H9 (cell line): ENCODE measurements at regions not wholly inside any gene's neighbourhood (a gene's known extent, or its start where the extent isn't known, plus 50 kb on each side); places are given as distances from the start of the nearest gene placed in this dataset.

Experiments used
- DNase-seq: peaks from one replicate; pipeline ENCODE4 v3.0.0-alpha.2; 2017
- H2AFZ ChIP-seq: one replicate; pipeline ENCODE4 v1.6.1; 2013; ENCODE audit warnings: mild to moderate bottlenecking, low read length, control low read depth, moderate library complexity
- H2AK5ac ChIP-seq: 2 replicates; pipeline ENCODE4 v1.6.1; 2013; ENCODE audit warnings: low read length, control low read depth, mixed read lengths; ENCODE audit not compliant: insufficient read length
- H2BK120ac ChIP-seq: one replicate; pipeline ENCODE4 v1.6.1; 2013; ENCODE audit warnings: low read depth, mild to moderate bottlenecking, low read length, control low read depth, inconsistent platforms; ENCODE audit not compliant: poor library complexity, severe bottlenecking
- H2BK12ac ChIP-seq: 2 replicates; pipeline ENCODE4 v1.6.1; 2013; ENCODE audit warnings: low read length, control low read depth, mixed read lengths, low read depth; ENCODE audit not compliant: insufficient read length
- H2BK15ac ChIP-seq: 2 replicates; pipeline ENCODE4 v1.6.1; 2013; ENCODE audit warnings: low read depth, low read length, control low read depth
- H2BK20ac ChIP-seq: one replicate; pipeline ENCODE4 v1.6.1; 2013; ENCODE audit warnings: low read depth, mild to moderate bottlenecking, low read length, control low read depth, inconsistent platforms; ENCODE audit not compliant: poor library complexity, severe bottlenecking
- H2BK5ac ChIP-seq: 2 replicates; pipeline ENCODE4 v1.6.1; 2013; ENCODE audit warnings: low read length, control low read depth, mixed read lengths; ENCODE audit not compliant: insufficient read length
- H3K14ac ChIP-seq: 2 replicates; pipeline ENCODE4 v1.6.1; 2013; ENCODE audit warnings: low read length, control low read depth; ENCODE audit not compliant: insufficient read depth
- H3K18ac ChIP-seq: 2 replicates; pipeline ENCODE4 v1.6.1; 2013; ENCODE audit warnings: low read depth, mild to moderate bottlenecking, mixed read lengths, low read length, control low read depth; ENCODE audit not compliant: insufficient read length
- H3K23ac ChIP-seq: 2 replicates; pipeline ENCODE4 v1.6.1; 2013; ENCODE audit warnings: low read length, control low read depth, mixed read lengths, low read depth; ENCODE audit not compliant: insufficient read length
- H3K23me2 ChIP-seq: 2 replicates; pipeline ENCODE4 v1.6.1; 2013; ENCODE audit warnings: low read depth, mild to moderate bottlenecking, mixed read lengths, low read length, control low read depth; ENCODE audit not compliant: insufficient read length, poor library complexity, severe bottlenecking
- H3K27ac ChIP-seq: 2 replicates; pipeline ENCODE4 v1.5.1; 2013; ENCODE audit warnings: low read length, control low read depth, mixed read lengths, low read depth; ENCODE audit not compliant: insufficient read length
- H3K27me3 ChIP-seq: 2 replicates; pipeline ENCODE4 v1.6.1; 2013; ENCODE audit warnings: low read length, control low read depth, inconsistent platforms; ENCODE audit not compliant: insufficient read depth
- H3K4ac ChIP-seq: 2 replicates; pipeline ENCODE4 v1.6.1; 2013; ENCODE audit warnings: low read depth, mild to moderate bottlenecking, control low read depth, inconsistent platforms, low read length, moderate library complexity
- H3K4me1 ChIP-seq: 2 replicates; pipeline ENCODE4 v1.6.1; 2013; ENCODE audit warnings: low read length, control low read depth, inconsistent platforms; ENCODE audit not compliant: insufficient read depth
- H3K4me2 ChIP-seq: 2 replicates; pipeline ENCODE4 v1.6.1; 2013; ENCODE audit warnings: low read length, control low read depth, mixed read lengths; ENCODE audit not compliant: insufficient read length, insufficient read depth
- H3K56ac ChIP-seq: 2 replicates; pipeline ENCODE4 v1.6.1; 2013; ENCODE audit warnings: low read depth, mild to moderate bottlenecking, mixed read lengths, low read length, control low read depth; ENCODE audit not compliant: insufficient read length
- H3K79me1 ChIP-seq: 2 replicates; pipeline ENCODE4 v1.6.1; 2013; ENCODE audit warnings: low read depth, mild to moderate bottlenecking, moderate library complexity, low read length, control low read depth, inconsistent platforms; ENCODE audit not compliant: insufficient read depth, poor library complexity, severe bottlenecking
- H3K79me2 ChIP-seq: 2 replicates; pipeline ENCODE4 v1.6.1; 2013; ENCODE audit warnings: low read length, control low read depth, inconsistent platforms; ENCODE audit not compliant: insufficient read depth
- H3K9ac ChIP-seq: 2 replicates; pipeline ENCODE4 v1.6.1; 2013; ENCODE audit warnings: low read length, control low read depth, mixed read lengths; ENCODE audit not compliant: insufficient read length; ENCODE audit errors: extremely low read depth
- H3K9me3 ChIP-seq: one replicate; pipeline ENCODE4 v1.6.1; 2013; ENCODE audit warnings: low read depth, low read length, inconsistent platforms; ENCODE audit not compliant: control insufficient read depth
- H3T11ph ChIP-seq: one replicate; pipeline ENCODE4 v1.6.1; 2013; ENCODE audit warnings: mild to moderate bottlenecking, low read length, control low read depth, inconsistent platforms
- H4K20me1 ChIP-seq: one replicate; pipeline ENCODE4 v1.6.1; 2013; ENCODE audit not compliant: control insufficient read depth, insufficient read length, insufficient read depth
- H4K5ac ChIP-seq: 2 replicates; pipeline ENCODE4 v1.6.1; 2013; ENCODE audit warnings: low read depth, mild to moderate bottlenecking, mixed read lengths, low read length, control low read depth; ENCODE audit not compliant: insufficient read length
- H4K8ac ChIP-seq: replicated peaks from 2 replicates; pipeline ENCODE4 v1.6.1; 2013; ENCODE audit warnings: low read length, control low read depth, mixed read lengths, low read depth; ENCODE audit not compliant: insufficient read length
- H4K91ac ChIP-seq: 2 replicates; pipeline ENCODE4 v1.6.1; 2013; ENCODE audit warnings: low read depth, mild to moderate bottlenecking, moderate library complexity, mixed read lengths, low read length, control low read depth; ENCODE audit not compliant: insufficient read length
- H3K27ac Mint-ChIP-seq, 3 experiments: 2 replicates in 2 of 3; 3 replicates in 1 of 3; pipeline ENCODE4 v1.8.0; 2020 to 2021; ENCODE audit warnings: mixed read lengths in 3 of 3, mild to moderate bottlenecking in 1 of 3, moderate library complexity in 1 of 3
- H3K27me3 Mint-ChIP-seq: 2 replicates; pipeline ENCODE4 v1.8.0; 2021; ENCODE audit warnings: low read depth, mild to moderate bottlenecking, moderate library complexity, mixed read lengths
- H3K36me3 Mint-ChIP-seq, 3 experiments: 2 replicates in 2 of 3; 3 replicates in 1 of 3; pipeline ENCODE4 v1.8.0; 2020 to 2021; ENCODE audit warnings: low read depth in 3 of 3, mixed read lengths in 3 of 3; ENCODE audit not compliant: insufficient read depth in 1 of 3
- H3K4me1 Mint-ChIP-seq, 2 experiments: 2 replicates each; pipeline ENCODE4 v1.8.0; 2020; ENCODE audit warnings: mixed read lengths in 2 of 2
- H3K4me3 Mint-ChIP-seq, 2 experiments: 2 replicates in 1 of 2; 3 replicates in 1 of 2; pipeline ENCODE4 v1.8.0; 2020 to 2021; ENCODE audit warnings: mild to moderate bottlenecking in 2 of 2, mixed read lengths in 2 of 2, moderate library complexity in 1 of 2
- H3K9me3 Mint-ChIP-seq, 2 experiments: 2 replicates in 1 of 2; 3 replicates in 1 of 2; pipeline ENCODE4 v1.8.0; 2020; ENCODE audit warnings: mild to moderate bottlenecking in 2 of 2, mixed read lengths in 2 of 2, moderate library complexity in 1 of 2
- CTCF ChIP-seq: fragments of 200-600 bp; sonication (generic); conservative IDR thresholded peaks from 3 replicates; pipeline ENCODE4 v1.8.0; 2021; ENCODE audit warnings: antibody characterized with exemption, mild to moderate bottlenecking
- WGBS: extraction: QIAGEN DNeasy Blood & Tissue Kit; methylation state at CpG from one replicate; pipeline ENCODE4 v1.1.7; 2013; ENCODE audit warnings: missing lambda C conversion rate, low lambda C conversion rate, mixed read lengths; ENCODE audit not compliant: insufficient read length; ENCODE audit errors: extremely low coverage; 5-methylcytosine and 5-hydroxymethylcytosine counted together

- H4K5ac ChIP-seq: no peak overlapping the region
- no peak overlapping the region for H3K23ac ChIP-seq
- no peak overlapping the region for H2BK5ac ChIP-seq
- Mint-ChIP-seq H3K4me3 (no peak overlapping the region), H3K27me3 (no peaks in the 10 kb centered on the region), H3K9me3 (peaks cover 0 to 4% of the 10 kb centered on the region in 2 experiments; a peak in 1 of 5 replicates), H3K4me1 (peaks cover 13% of the 10 kb centered on the region in 2 experiments), H3K36me3 (peaks cover 0 to 2% (median 0%) of the 10 kb centered on the region in 3 experiments; a peak in 1 of 7 replicates), H3K27ac (peak overlapping the region in 2 of 3 experiments; percentile 0 to 29; a peak in 4 of 7 replicates)
- H4K8ac ChIP-seq: no peak overlapping the region
- no peak for DNase-seq
- WGBS: no CpG with 5 or more reads among the region's 6 CpGs
- no peaks in the 10 kb centered on the region for H3K9me3 ChIP-seq
- no peaks in the 10 kb centered on the region for H3K27me3 ChIP-seq
- no peak overlapping the region for H2AK5ac ChIP-seq
- H3K18ac ChIP-seq: no peak overlapping the region
- H3K27ac ChIP-seq: no peak overlapping the region
- H2BK15ac ChIP-seq: no peak overlapping the region
- no peaks in the 10 kb centered on the region for H3K79me2 ChIP-seq
- no peak overlapping the region for H2BK12ac ChIP-seq
- H3K4me1 ChIP-seq: no peaks in the 10 kb centered on the region; the same call in 1 of the 2 replicates
- no peak overlapping the region for H4K91ac ChIP-seq
- H3K79me1 ChIP-seq: no peaks in the 10 kb centered on the region
- H3K56ac ChIP-seq: no peak overlapping the region
- peak overlapping the region; percentile 59 for H2AFZ ChIP-seq
- no peak overlapping the region for H3K4ac ChIP-seq
- no peaks in the 10 kb centered on the region for H3K23me2 ChIP-seq
- H3K14ac ChIP-seq: no peak overlapping the region
- H2BK120ac ChIP-seq: no peak overlapping the region
- TF ChIP-seq CTCF: no peak
- H3K9ac ChIP-seq: no peak overlapping the region
- H3T11ph ChIP-seq: no peak overlapping the region
- no peak overlapping the region for H3K4me2 ChIP-seq
- H2BK20ac ChIP-seq: no peak overlapping the region
- no peaks in the 10 kb centered on the region for H4K20me1 ChIP-seq
Measured at GRCh38 chr5:34587355-34588241, 68.5 kb upstream of the RAI14 start.
